Activated B cell treated with CpG ODN at 0.5 μM for 24 hours (primary cell): ENCODE measurements at regions not wholly inside any gene's neighbourhood (a gene's known extent, or its start where the extent isn't known, plus 50 kb on each side); places are given as distances from the start of the nearest gene placed in this dataset.

Experiments used
- ATAC-seq: fragments of 200-7000 bp; cut with Tn5 transposase; one replicate; pipeline ENCODE4 v1.10.0; 2021; ENCODE audit warnings: low read depth, mild to moderate bottlenecking, moderate library complexity
- CTCF ChIA-PET: fragments of 350-600 bp; sonication (Branson Sonifier 250); formaldehyde crosslinking; loops from one replicate; lab custom pipeline; 2021; ENCODE audit warnings: antibody characterized with exemption; lab: Charles Lee
- POLR2A ChIA-PET: fragments of 350-600 bp; sonication (Branson Sonifier 250); formaldehyde crosslinking; loops from one replicate; lab custom pipeline; 2021; ENCODE audit warnings: antibody characterized with exemption; lab: Charles Lee
- DNase-seq: peaks from one replicate; pipeline ENCODE4 v3.0.0; 2022
- H3K27ac Mint-ChIP-seq: one replicate; pipeline ENCODE4 v1.8.0; 2020; ENCODE audit warnings: mixed read lengths
- H3K27me3 Mint-ChIP-seq: one replicate; pipeline ENCODE4 v1.8.0; 2021; ENCODE audit warnings: mixed read lengths
- H3K36me3 Mint-ChIP-seq: one replicate; pipeline ENCODE4 v1.8.0; 2021; ENCODE audit warnings: low read depth, mixed read lengths
- H3K4me1 Mint-ChIP-seq: one replicate; pipeline ENCODE4 v1.8.0; 2021; ENCODE audit warnings: mixed read lengths
- H3K4me3 Mint-ChIP-seq: one replicate; pipeline ENCODE4 v1.8.0; 2020; ENCODE audit warnings: mild to moderate bottlenecking, mixed read lengths
- H3K9me3 Mint-ChIP-seq: one replicate; pipeline ENCODE4 v1.8.0; 2020; ENCODE audit warnings: mixed read lengths
- intact Hi-C: fragments of 100-400 bp; cut with micrococcal nuclease; formaldehyde crosslinking; loops from one replicate; pipeline ENCODE4 v1.15.1; 2024
- TF ChIP-seq, protein P1 (sequence below): fragments of 200-600 bp; IDR thresholded peaks from one replicate; pipeline ENCODE4 v1.8.0; 2022; ENCODE audit warnings: antibody characterized with exemption, mild to moderate bottlenecking

DNA sequence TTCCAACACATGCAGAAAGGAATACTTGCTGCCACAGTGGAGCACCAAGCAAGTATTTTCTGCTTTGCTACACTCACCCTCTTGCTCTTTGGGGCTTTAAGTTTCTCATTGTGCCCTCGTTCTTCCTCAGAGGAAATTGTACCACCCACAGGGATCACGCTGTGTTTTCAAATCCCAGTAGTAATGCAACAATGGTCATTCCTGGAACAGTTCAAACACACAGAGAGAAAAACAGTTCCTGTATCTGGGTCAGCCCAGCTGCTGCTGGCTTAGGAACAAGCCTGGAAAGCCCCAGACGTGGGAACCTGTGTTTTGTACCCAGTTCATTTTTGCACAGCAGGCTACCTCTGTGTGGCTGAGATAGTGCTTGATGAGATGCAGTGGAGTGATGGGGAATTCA lies 907.8 kb downstream of the STPG2 start:
- TF ChIP-seq, protein P1, sequence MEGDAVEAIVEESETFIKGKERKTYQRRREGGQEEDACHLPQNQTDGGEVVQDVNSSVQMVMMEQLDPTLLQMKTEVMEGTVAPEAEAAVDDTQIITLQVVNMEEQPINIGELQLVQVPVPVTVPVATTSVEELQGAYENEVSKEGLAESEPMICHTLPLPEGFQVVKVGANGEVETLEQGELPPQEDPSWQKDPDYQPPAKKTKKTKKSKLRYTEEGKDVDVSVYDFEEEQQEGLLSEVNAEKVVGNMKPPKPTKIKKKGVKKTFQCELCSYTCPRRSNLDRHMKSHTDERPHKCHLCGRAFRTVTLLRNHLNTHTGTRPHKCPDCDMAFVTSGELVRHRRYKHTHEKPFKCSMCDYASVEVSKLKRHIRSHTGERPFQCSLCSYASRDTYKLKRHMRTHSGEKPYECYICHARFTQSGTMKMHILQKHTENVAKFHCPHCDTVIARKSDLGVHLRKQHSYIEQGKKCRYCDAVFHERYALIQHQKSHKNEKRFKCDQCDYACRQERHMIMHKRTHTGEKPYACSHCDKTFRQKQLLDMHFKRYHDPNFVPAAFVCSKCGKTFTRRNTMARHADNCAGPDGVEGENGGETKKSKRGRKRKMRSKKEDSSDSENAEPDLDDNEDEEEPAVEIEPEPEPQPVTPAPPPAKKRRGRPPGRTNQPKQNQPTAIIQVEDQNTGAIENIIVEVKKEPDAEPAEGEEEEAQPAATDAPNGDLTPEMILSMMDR, result no peak
- ChIA-PET POLR2A (no interaction called here), CTCF (no interaction called here)
- Mint-ChIP-seq H3K27me3 (no peaks in the 10 kb centered on the region), H3K4me3 (no peak overlapping the region), H3K4me1 (no peaks in the 10 kb centered on the region), H3K9me3 (peaks cover 2% of the 10 kb centered on the region), H3K36me3 (no peaks in the 10 kb centered on the region), H3K27ac (no peak overlapping the region)
- ATAC-seq, result no peak
- no peak for DNase-seq
- intact Hi-C loops, result no loop called here

GRCh38 chr4:97238956-97239666 lies 904.2 kb downstream of the STPG2 start:
- H3K9me3 Mint-ChIP-seq, result peaks cover 3% of the 10 kb centered on the region
- POLR2A ChIA-PET, result no interaction called here
- H3K36me3 Mint-ChIP-seq, result no peaks in the 10 kb centered on the region
- TF ChIP-seq, protein P1, result no peak
- H3K27me3 Mint-ChIP-seq, result no peaks in the 10 kb centered on the region
- no peak overlapping the region for H3K4me3 Mint-ChIP-seq
- no peak overlapping the region for H3K27ac Mint-ChIP-seq
- H3K4me1 Mint-ChIP-seq, result no peaks in the 10 kb centered on the region
- DNase-seq (no peak), ATAC-seq (no peak)
- intact Hi-C loops, result no loop called here
- CTCF ChIA-PET, result no interaction called here

- TF ChIP-seq, protein P1, result no peak
- no peaks in the 10 kb centered on the region for H3K36me3 Mint-ChIP-seq
- no peak for DNase-seq
- ChIA-PET CTCF (no interaction called here), POLR2A (no interaction called here)
- H3K4me3 Mint-ChIP-seq, result no peak overlapping the region
- H3K4me1 Mint-ChIP-seq, result no peaks in the 10 kb centered on the region
- no peaks in the 10 kb centered on the region for H3K27me3 Mint-ChIP-seq
- peaks cover 3% of the 10 kb centered on the region for H3K9me3 Mint-ChIP-seq
- H3K27ac Mint-ChIP-seq, result no peak overlapping the region
- no peak for ATAC-seq
- intact Hi-C loops, result no loop called here
These were observed 903.6 kb downstream of the STPG2 start for GRCh38 chr4:97239667-97239997.

GRCh38 chr4:97252615-97253154 lies 890.6 kb downstream of the STPG2 start:
- H3K27ac Mint-ChIP-seq, result no peak overlapping the region
- no peaks in the 10 kb centered on the region for H3K36me3 Mint-ChIP-seq

DNA sequence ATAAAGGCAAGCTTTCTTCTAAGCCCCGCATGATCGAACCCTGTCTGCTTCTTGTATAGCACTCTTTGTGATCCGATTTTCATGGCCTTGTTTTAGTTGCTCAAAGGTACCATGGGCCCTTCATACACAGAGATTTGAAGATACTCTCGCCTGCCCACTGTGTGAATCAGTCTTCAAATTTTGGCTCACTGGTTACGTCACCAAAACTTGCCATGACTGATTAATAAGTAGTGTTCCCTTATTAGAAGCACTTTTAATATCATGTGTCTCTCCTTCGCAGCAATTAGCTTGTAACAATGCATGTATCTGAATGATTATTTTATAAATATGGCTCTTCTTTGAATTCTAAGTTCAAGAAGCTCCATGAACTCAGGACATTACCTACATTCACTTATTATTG lies 880.5 kb downstream of the STPG2 start:
- TF ChIP-seq, protein P1, result no peak
- no peaks in the 10 kb centered on the region for H3K27me3 Mint-ChIP-seq
- peaks cover 2% of the 10 kb centered on the region for H3K9me3 Mint-ChIP-seq
- no peaks in the 10 kb centered on the region for H3K36me3 Mint-ChIP-seq
- DNase-seq (no peak), ATAC-seq (no peak)
- ChIA-PET POLR2A (no interaction called here), CTCF (no interaction called here)
- no peaks in the 10 kb centered on the region for H3K4me1 Mint-ChIP-seq
- no peak overlapping the region for H3K4me3 Mint-ChIP-seq
- intact Hi-C loops, result no loop called here
- no peak overlapping the region for H3K27ac Mint-ChIP-seq

More at GRCh38 chr4:97252615-97253154, 890.6 kb downstream of the STPG2 start:
- Mint-ChIP-seq H3K4me1 (no peaks in the 10 kb centered on the region), H3K9me3 (peaks cover 12% of the 10 kb centered on the region), H3K27me3 (no peaks in the 10 kb centered on the region), H3K4me3 (no peak overlapping the region)
- no peak for DNase-seq
- intact Hi-C loops, result no loop called here
- POLR2A ChIA-PET, result no interaction called here
- CTCF ChIA-PET, result no interaction called here
- no peak for ATAC-seq
- TF ChIP-seq, protein P1, result no peak
